HG03469 (cell line): ENCODE measurements at regions not wholly inside any gene's neighbourhood (a gene's known extent, or its start where the extent isn't known, plus 50 kb on each side); places are given as distances from the start of the nearest gene placed in this dataset.

ENCODE experiments used
- ATAC-seq: cut with Tn5 transposase; IDR thresholded peaks from one replicate; pipeline ENCODE4 v1.9.1; 2021; ENCODE audit warnings: mild to moderate bottlenecking, moderate library complexity, moderate number of reproducible peaks; ENCODE audit not compliant: unreplicated experiment

GRCh38 chr6:156166093-156166492 lies 611.1 kb upstream of the ARID1B start:
- ATAC-seq, result no peak

GRCh38 chr6:156164701-156165452 lies 612.3 kb upstream of the ARID1B start:
- no peak for ATAC-seq

- no peak for ATAC-seq
Measured at GRCh38 chr6:156163311-156163710, 613.9 kb upstream of the ARID1B start.

- no peak for ATAC-seq
Measured at GRCh38 chr6:156161471-156161870, 615.7 kb upstream of the ARID1B start.

- no peak for ATAC-seq
Measured at GRCh38 chr6:156160795-156161165, 616.4 kb upstream of the ARID1B start.

- ATAC-seq, result no peak
Measured at GRCh38 chr6:156160007-156160794, 617.0 kb upstream of the ARID1B start.

- no peak for ATAC-seq
Measured at GRCh38 chr6:156154896-156155295, 622.3 kb upstream of the ARID1B start.

GRCh38 chr6:156150391-156150790 lies 626.8 kb upstream of the ARID1B start:
- ATAC-seq, result no peak

GRCh38 chr6:156146891-156147290 lies 630.3 kb upstream of the ARID1B start:
- no peak for ATAC-seq

GRCh38 chr6:156131221-156131903 lies 645.8 kb upstream of the ARID1B start:
- ATAC-seq, result peak; percentile 93

- ATAC-seq, result no peak
Measured at GRCh38 chr6:156126535-156126934, 650.6 kb upstream of the ARID1B start.

- ATAC-seq, result no peak
Measured at GRCh38 chr6:156125844-156126243, 651.3 kb upstream of the ARID1B start.

- no peak for ATAC-seq
Measured at GRCh38 chr6:156123731-156124130, 653.4 kb upstream of the ARID1B start.

GRCh38 chr6:156121973-156122372 lies 655.2 kb upstream of the ARID1B start:
- ATAC-seq, result no peak

GRCh38 chr6:156114541-156114940 lies 658.9 kb upstream of the NOX3 start:
- ATAC-seq, result no peak

GRCh38 chr6:156113631-156114030 lies 658.0 kb upstream of the NOX3 start:
- ATAC-seq, result no peak

GRCh38 chr6:156111913-156112312 lies 656.3 kb upstream of the NOX3 start:
- ATAC-seq, result no peak

GRCh38 chr6:156110249-156110648 lies 654.6 kb upstream of the NOX3 start:
- no peak for ATAC-seq

- no peak for ATAC-seq
Measured at GRCh38 chr6:156109713-156110112, 654.1 kb upstream of the NOX3 start.

GRCh38 chr6:156107624-156108101 lies 652.0 kb upstream of the NOX3 start:
- ATAC-seq, result no peak

GRCh38 chr6:156102129-156102528 lies 646.5 kb upstream of the NOX3 start:
- no peak for ATAC-seq

GRCh38 chr6:156098839-156099238 lies 643.2 kb upstream of the NOX3 start:
- ATAC-seq, result no peak
